ENCODE measurements at regions not wholly inside any gene's neighbourhood (a gene's known extent, or its start where the extent isn't known, plus 50 kb on each side); places are given as distances from the start of the nearest gene placed in this dataset.

DNA sequence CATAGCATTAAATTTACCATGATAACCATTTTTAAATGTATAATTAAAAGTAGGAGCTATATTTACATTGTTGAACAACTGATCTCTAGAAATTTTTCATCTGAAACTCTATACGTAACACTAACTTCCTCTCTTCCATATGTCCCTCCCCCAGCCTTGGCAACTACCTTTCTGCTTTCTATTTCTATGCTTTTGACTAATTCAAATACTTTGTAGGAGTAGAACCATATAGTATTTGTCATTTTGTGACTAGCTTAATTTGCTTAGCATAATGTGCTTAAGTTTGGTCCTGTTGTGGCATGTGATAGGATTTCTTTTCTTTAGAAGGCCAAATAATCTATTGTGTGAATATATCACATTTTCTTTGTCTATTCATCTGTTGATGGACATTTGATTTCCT, 225.3 kb upstream of the POT1 start:
- TF ChIP-seq CTCF (IDR thresholded peaks at IDR 0.05) (no peak), POLR2A (IDR thresholded peaks at IDR 0.05) (no peak)

Data from thyroid gland (tissue), 4 donors.